NB4 (cell line): ENCODE measurements at regions not wholly inside any gene's neighbourhood (a gene's known extent, or its start where the extent isn't known, plus 50 kb on each side); places are given as distances from the start of the nearest gene placed in this dataset.

Experiments
- DNase-seq: peaks from one replicate; pipeline ENCODE4 v3.0.0; 2010; ENCODE audit warnings: low read depth
- H3K4me3 ChIP-seq: one replicate; pipeline ENCODE4 v1.5.1; 2011; ENCODE audit warnings: mild to moderate bottlenecking, low read depth, low read length, moderate library complexity
- CTCF ChIP-seq: IDR thresholded peaks from one replicate; pipeline ENCODE4 v1.5.1; 2012; ENCODE audit warnings: low read depth, low read length
- MAX ChIP-seq: IDR thresholded peaks from 2 replicates; pipeline ENCODE4 v1.6.1; 2011; ENCODE audit warnings: low read depth, low read length
- MYC ChIP-seq: IDR thresholded peaks from 2 replicates; pipeline ENCODE4 v1.6.1; 2011; ENCODE audit warnings: low read depth, low read length
- POLR2A ChIP-seq: IDR thresholded peaks from 2 replicates; pipeline ENCODE4 v1.6.1; 2011; ENCODE audit warnings: mild to moderate bottlenecking; ENCODE audit not compliant: insufficient read length; ENCODE audit errors: extremely low read depth

GRCh38 chr3:5277612-5278236 lies 90.2 kb downstream of the EDEM1 start:
- TF ChIP-seq CTCF (no peak), POLR2A (no peak)
- DNase-seq: no peak
- no peak overlapping the region for H3K4me3 ChIP-seq

GRCh38 chr3:5278666-5279065 lies 91.2 kb downstream of the EDEM1 start:
- no peak for DNase-seq
- TF ChIP-seq MYC (no peak), CTCF (no peak), MAX (no peak), POLR2A (no peak)
- H3K4me3 ChIP-seq: no peak overlapping the region

- TF ChIP-seq CTCF (no peak), MYC (no peak), POLR2A (no peak), MAX (no peak)
- H3K4me3 ChIP-seq: no peak overlapping the region
- DNase-seq: no peak
Observed at GRCh38 chr3:5282703-5283102, 95.2 kb downstream of the EDEM1 start.

- no peak for DNase-seq
- TF ChIP-seq MAX (no peak), POLR2A (no peak), MYC (no peak), CTCF (no peak)
- no peak overlapping the region for H3K4me3 ChIP-seq
Observed at GRCh38 chr3:5285439-5285838, 97.9 kb downstream of the EDEM1 start.

GRCh38 chr3:5290915-5291314 lies 103.4 kb downstream of the EDEM1 start:
- DNase-seq: no peak
- TF ChIP-seq POLR2A (no peak), MYC (no peak), MAX (no peak), CTCF (no peak)
- H3K4me3 ChIP-seq: no peak overlapping the region

GRCh38 chr3:5292512-5292911 lies 105.0 kb downstream of the EDEM1 start:
- H3K4me3 ChIP-seq: no peak overlapping the region
- DNase-seq: no peak
- TF ChIP-seq POLR2A (no peak), MYC (no peak), CTCF (no peak), MAX (no peak)
